OCI-LY7 (cell line): ENCODE measurements at regions not wholly inside any gene's neighbourhood (a gene's known extent, or its start where the extent isn't known, plus 50 kb on each side); places are given as distances from the start of the nearest gene placed in this dataset.

Source experiments
- BruUV-seq: library from RNA; stranded (reverse); fragments of 400-500 nt; replicated peaks from 2 replicates; lab custom pipeline; 2021; lab: Mats Ljungman, UMichigan
- CTCF ChIA-PET: fragments of 300-600 bp; sonication (Branson Sonifier 250); formaldehyde crosslinking; loops from one replicate; lab custom pipeline; 2022; ENCODE audit warnings: antibody characterized with exemption; ENCODE audit not compliant: unreplicated experiment; lab: Charles Lee
- POLR2A ChIA-PET: fragments of 300-600 bp; sonication (Branson Sonifier 250); formaldehyde crosslinking; loops from one replicate; lab custom pipeline; 2022; ENCODE audit warnings: antibody characterized with exemption; lab: Charles Lee
- DNase-seq: peaks from one replicate; pipeline ENCODE4 v3.0.0-alpha.2; 2015; ENCODE audit warnings: low spot score
- H2AFZ ChIP-seq: fragments of 200-600 bp; sonication (generic), shearing (Covaris generic); 2 replicates; pipeline ENCODE4 v1.6.1; 2014; ENCODE audit warnings: mild to moderate bottlenecking, antibody characterized with exemption, low read length, moderate library complexity
- H3K27ac ChIP-seq: fragments of 200-600 bp; sonication (generic); 2 replicates; pipeline ENCODE4 v1.5.1; 2014; ENCODE audit warnings: mixed run types, low read depth, mild to moderate bottlenecking, moderate library complexity, low read length, inconsistent platforms; ENCODE audit not compliant: poor library complexity, severe bottlenecking
- H3K36me3 ChIP-seq: fragments of 200-600 bp; sonication (generic); 2 replicates; pipeline ENCODE4 v1.6.1; 2014; ENCODE audit warnings: mild to moderate bottlenecking, antibody characterized with exemption, low read length, moderate library complexity, mixed read lengths; ENCODE audit not compliant: insufficient read depth
- H3K4me1 ChIP-seq: fragments of 200-600 bp; sonication (generic); 2 replicates; pipeline ENCODE4 v1.5.1; 2014; ENCODE audit warnings: mild to moderate bottlenecking, low read length; ENCODE audit not compliant: insufficient read depth, poor library complexity, severe bottlenecking
- H3K4me2 ChIP-seq: fragments of 200-600 bp; sonication (generic); 2 replicates; pipeline ENCODE4 v1.6.1; 2014; ENCODE audit warnings: mild to moderate bottlenecking, low read length
- H3K4me3 ChIP-seq: fragments of 200-600 bp; sonication (generic); 2 replicates; pipeline ENCODE4 v1.5.1; 2014; ENCODE audit warnings: mild to moderate bottlenecking, low read depth, low read length; ENCODE audit not compliant: poor library complexity, severe bottlenecking
- H3K79me2 ChIP-seq: fragments of 200-600 bp; sonication (generic); 2 replicates; pipeline ENCODE4 v1.6.1; 2016; ENCODE audit warnings: low read depth, mild to moderate bottlenecking, low read length, moderate library complexity, mixed read lengths; ENCODE audit not compliant: insufficient read depth
- H3K9me2 ChIP-seq: fragments of 200-600 bp; sonication (generic); 2 replicates; pipeline ENCODE4 v1.6.1; 2016; ENCODE audit warnings: mild to moderate bottlenecking, low read length, mixed read lengths; ENCODE audit not compliant: insufficient read depth
- H3K9me3 ChIP-seq: fragments of 200-600 bp; sonication (generic); 2 replicates; pipeline ENCODE4 v1.6.1; 2014; ENCODE audit warnings: mild to moderate bottlenecking, mixed run types, low read length, mixed read lengths
- H4K20me1 ChIP-seq: fragments of 200-600 bp; sonication (generic); 2 replicates; pipeline ENCODE4 v1.6.1; 2014; ENCODE audit warnings: mild to moderate bottlenecking, antibody characterized with exemption, low read length, moderate library complexity, mixed read lengths; ENCODE audit not compliant: insufficient read depth
- EZH2phosphoT487 ChIP-seq: fragments of 200-600 bp; sonication (generic); IDR thresholded peaks from 2 replicates; pipeline ENCODE4 v1.6.1; 2018; ENCODE audit warnings: low read depth, borderline replicate concordance, mild to moderate bottlenecking, mixed run types, antibody characterized with exemption, low read length, moderate library complexity, mixed read lengths
- intact Hi-C: fragments of 100-400 bp; cut with micrococcal nuclease; formaldehyde crosslinking; loops from one replicate; pipeline ENCODE4 v1.10.0; 2022; ENCODE audit not compliant: unreplicated experiment
- TF ChIP-seq, protein P1 (sequence below): fragments of 200-600 bp; sonication (generic); conservative IDR thresholded peaks from 2 replicates; pipeline ENCODE4 v1.5.1; 2014; ENCODE audit warnings: mild to moderate bottlenecking, antibody characterized with exemption, low read length, moderate library complexity, mixed read lengths

DNA sequence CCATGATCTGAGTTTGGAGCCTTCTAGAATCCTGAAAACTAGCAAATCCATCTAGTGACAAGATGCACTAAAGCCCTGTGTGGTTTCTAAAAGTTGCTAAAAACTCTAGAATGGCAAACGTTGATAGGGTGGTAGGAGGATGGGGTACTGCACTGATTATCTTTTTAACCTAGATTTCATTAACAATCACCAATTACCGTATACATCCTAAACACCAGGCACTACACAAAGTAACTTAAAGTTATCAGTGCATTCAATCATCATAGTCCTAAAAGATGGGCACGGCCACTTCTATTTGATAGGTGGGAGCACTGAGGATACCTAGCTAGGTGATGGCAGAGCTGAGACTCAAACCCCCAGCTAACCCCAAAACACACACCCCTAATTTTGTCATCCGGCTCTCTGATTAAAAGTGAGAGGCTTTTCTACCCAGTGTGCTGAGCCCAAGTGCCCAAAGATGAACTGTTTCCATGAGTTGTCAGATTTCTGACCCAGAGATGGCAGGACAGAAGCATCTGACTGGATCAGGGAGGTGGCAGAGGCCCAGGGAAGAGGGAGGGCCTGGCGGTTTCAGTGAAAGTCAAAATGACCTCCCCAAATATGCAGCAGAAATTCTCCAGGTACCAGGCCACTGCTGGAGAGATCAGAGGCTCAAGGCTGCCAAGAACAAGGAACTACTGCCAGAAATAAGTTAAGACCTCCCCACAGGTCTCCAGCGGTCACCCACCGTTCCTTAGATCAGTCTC, 396.8 kb downstream of the SOX9 start:
- no peaks in the 10 kb centered on the region for H3K9me2 ChIP-seq
- no peaks in the 10 kb centered on the region for H4K20me1 ChIP-seq
- no peaks in the 10 kb centered on the region for H3K9me3 ChIP-seq
- TF ChIP-seq, protein P1, sequence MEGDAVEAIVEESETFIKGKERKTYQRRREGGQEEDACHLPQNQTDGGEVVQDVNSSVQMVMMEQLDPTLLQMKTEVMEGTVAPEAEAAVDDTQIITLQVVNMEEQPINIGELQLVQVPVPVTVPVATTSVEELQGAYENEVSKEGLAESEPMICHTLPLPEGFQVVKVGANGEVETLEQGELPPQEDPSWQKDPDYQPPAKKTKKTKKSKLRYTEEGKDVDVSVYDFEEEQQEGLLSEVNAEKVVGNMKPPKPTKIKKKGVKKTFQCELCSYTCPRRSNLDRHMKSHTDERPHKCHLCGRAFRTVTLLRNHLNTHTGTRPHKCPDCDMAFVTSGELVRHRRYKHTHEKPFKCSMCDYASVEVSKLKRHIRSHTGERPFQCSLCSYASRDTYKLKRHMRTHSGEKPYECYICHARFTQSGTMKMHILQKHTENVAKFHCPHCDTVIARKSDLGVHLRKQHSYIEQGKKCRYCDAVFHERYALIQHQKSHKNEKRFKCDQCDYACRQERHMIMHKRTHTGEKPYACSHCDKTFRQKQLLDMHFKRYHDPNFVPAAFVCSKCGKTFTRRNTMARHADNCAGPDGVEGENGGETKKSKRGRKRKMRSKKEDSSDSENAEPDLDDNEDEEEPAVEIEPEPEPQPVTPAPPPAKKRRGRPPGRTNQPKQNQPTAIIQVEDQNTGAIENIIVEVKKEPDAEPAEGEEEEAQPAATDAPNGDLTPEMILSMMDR, result no peak
- no peak for TF ChIP-seq EZH2phosphoT487
- CTCF ChIA-PET, result no interaction called here
- H3K4me1 ChIP-seq, result peaks cover 13% of the 10 kb centered on the region
- no peak for DNase-seq
- POLR2A ChIA-PET, result interaction anchor here (0.7 kb wide), 1 partner anchor 736 kb away, joined by 4 read pairs; no protein-coding TSS in a partner anchor
- no peak overlapping the region for H3K4me2 ChIP-seq
- H3K4me3 ChIP-seq, result no peak overlapping the region
- no peak overlapping the region for H3K27ac ChIP-seq
- no peaks in the 10 kb centered on the region for H3K79me2 ChIP-seq
- no peaks in the 10 kb centered on the region for H3K36me3 ChIP-seq
- no TSS peak for BruUV-seq
- no peak overlapping the region for H2AFZ ChIP-seq
- intact Hi-C loops, result no loop called here

DNA sequence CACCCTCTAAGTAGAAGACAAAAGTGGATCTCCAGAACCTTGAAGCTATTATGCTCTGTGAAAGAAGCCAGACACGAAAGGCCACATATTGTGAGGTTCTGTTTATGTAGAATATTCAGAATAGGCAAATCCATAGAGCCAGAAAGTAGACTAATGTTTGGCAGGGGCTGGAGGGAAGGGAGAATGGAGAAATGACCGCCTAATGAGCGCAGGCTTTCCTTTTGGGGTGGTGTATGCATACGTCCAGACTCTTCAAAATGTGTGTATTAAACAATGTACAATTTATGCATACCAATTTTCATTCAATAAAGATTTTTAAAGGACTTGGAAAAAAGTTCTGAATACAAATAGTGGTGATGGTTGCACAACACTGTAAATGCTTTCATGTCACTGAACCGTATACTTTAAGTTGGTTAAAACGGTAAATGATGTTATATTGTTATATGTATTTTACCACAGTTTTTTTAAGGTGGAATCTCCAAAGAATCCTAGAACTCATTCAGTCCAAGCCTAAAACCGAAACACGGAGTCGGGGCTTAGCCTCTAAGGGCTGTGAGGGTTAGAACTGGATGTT, 397.4 kb downstream of the SOX9 start:
- Histone ChIP-seq H3K9me3 (no peaks in the 10 kb centered on the region), H3K4me2 (no peak overlapping the region), H3K4me1 (peaks cover 7% of the 10 kb centered on the region), H3K27ac (no peak overlapping the region), H3K4me3 (no peak overlapping the region), H3K36me3 (no peaks in the 10 kb centered on the region), H3K79me2 (no peaks in the 10 kb centered on the region), H2AFZ (no peak overlapping the region), H3K9me2 (no peaks in the 10 kb centered on the region), H4K20me1 (no peaks in the 10 kb centered on the region)
- DNase-seq, result no peak
- intact Hi-C loops, result no loop called here
- ChIA-PET POLR2A (interaction anchor here (0.6 kb wide), 1 partner anchor 343 kb away, joined by 4 read pairs; no protein-coding TSS in a partner anchor), CTCF (no interaction called here)
- no TSS peak for BruUV-seq
- TF ChIP-seq, protein P1, result no peak
- no peak for TF ChIP-seq EZH2phosphoT487
